Sigmoid colon (tissue), 6 donors: ENCODE measurements at regions not wholly inside any gene's neighbourhood (a gene's known extent, or its start where the extent isn't known, plus 50 kb on each side); places are given as distances from the start of the nearest gene placed in this dataset.
A peak's percentile ranks its signal among the peaks of the same experiment; 100 is the strongest.

Experiments
- DNase-seq: peaks from one replicate; pipeline ENCODE4 v3.0.0-alpha.2; 2019
- H3K27ac ChIP-seq, 4 donors: fragments of 200-600 bp; sonication (generic); one replicate each; pipeline ENCODE4 v1.5.1; 2016 to 2019; ENCODE audit warnings: mild to moderate bottlenecking in 1 of 4
- H3K27me3 ChIP-seq, 3 donors: fragments of 200-600 bp; sonication (generic); one replicate each; pipeline ENCODE4 v1.5.1; 2019; ENCODE audit warnings: mild to moderate bottlenecking in 1 of 3
- H3K36me3 ChIP-seq, 4 donors: fragments of 200-600 bp; sonication (generic); one replicate each; pipeline ENCODE4 v1.5.1; 2016 to 2019
- H3K4me1 ChIP-seq, 4 donors: fragments of 200-600 bp; sonication (generic); one replicate each; pipeline ENCODE4 v1.5.1; 2017 to 2019
- H3K4me3 ChIP-seq, 4 donors: fragments of 200-600 bp; sonication (generic); one replicate each; pipeline ENCODE4 v1.5.1; 2017 to 2019; ENCODE audit warnings: mild to moderate bottlenecking in 2 of 4, moderate library complexity in 1 of 4
- H3K9me3 ChIP-seq, 4 donors: fragments of 200-600 bp in 3 of 4; sonication (generic) in 3 of 4; one replicate each; pipeline versions ENCODE4 v1.5.1 to v1.6.1; 2013 to 2019
- EP300 ChIP-seq, 4 donors: sonication (generic); formaldehyde crosslinking; IDR thresholded peaks; one replicate each; pipeline ENCODE4 v1.6.1; 2017; ENCODE audit warnings: antibody characterized with exemption in 4 of 4
- POLR2A ChIP-seq, 2 donors: fragments of 450-650 bp; IDR thresholded peaks; one replicate each; pipeline ENCODE4 v1.6.1; 2016; ENCODE audit warnings: antibody characterized with exemption in 2 of 2, mild to moderate bottlenecking in 2 of 2, moderate library complexity in 2 of 2
- POLR2AphosphoS5 ChIP-seq, 4 donors: sonication (generic); formaldehyde crosslinking; IDR thresholded peaks; one replicate each; pipeline ENCODE4 v1.6.1; 2017; ENCODE audit warnings: antibody characterized with exemption in 4 of 4
- WGBS, 2 donors: extraction: QIAGEN DNeasy Blood & Tissue Kit; methylation state at CpG; one replicate each; pipeline ENCODE4 v1.1.7; 2013; 5-methylcytosine and 5-hydroxymethylcytosine counted together
- intact Hi-C: fragments of 100-400 bp; cut with DNase I; formaldehyde crosslinking; loops from one replicate; pipeline ENCODE4 v1.15.1; 2023
- TF ChIP-seq, protein P1 (sequence below), 4 experiments: fragments of 450-650 bp in 3 of 4; fragments of 200-600 bp in 1 of 4; IDR thresholded peaks; one replicate each; pipeline ENCODE4 v1.5.1; 2016 to 2019; ENCODE audit warnings: antibody characterized with exemption in 4 of 4, mild to moderate bottlenecking in 3 of 4, moderate library complexity in 2 of 4
- donor health status: healthy with polysubstance abuse.
- donor health status: healthy.

- no peak overlapping the region for H3K4me3 ChIP-seq
- H3K4me1 ChIP-seq: no peaks in the 10 kb centered on the region
- WGBS, 2 donors: 92% methylated on average over 6 of the region's 6 CpGs
- H3K9me3 ChIP-seq: no peaks in the 10 kb centered on the region
- intact Hi-C loops: no loop called here
- peak; percentile 35 for DNase-seq
- TF ChIP-seq EP300 (IDR thresholded peaks at IDR 0.05) (no peak), POLR2A (IDR thresholded peaks at IDR 0.05) (no peak), POLR2AphosphoS5 (IDR thresholded peaks at IDR 0.05) (no peak)
- TF ChIP-seq, protein P1, sequence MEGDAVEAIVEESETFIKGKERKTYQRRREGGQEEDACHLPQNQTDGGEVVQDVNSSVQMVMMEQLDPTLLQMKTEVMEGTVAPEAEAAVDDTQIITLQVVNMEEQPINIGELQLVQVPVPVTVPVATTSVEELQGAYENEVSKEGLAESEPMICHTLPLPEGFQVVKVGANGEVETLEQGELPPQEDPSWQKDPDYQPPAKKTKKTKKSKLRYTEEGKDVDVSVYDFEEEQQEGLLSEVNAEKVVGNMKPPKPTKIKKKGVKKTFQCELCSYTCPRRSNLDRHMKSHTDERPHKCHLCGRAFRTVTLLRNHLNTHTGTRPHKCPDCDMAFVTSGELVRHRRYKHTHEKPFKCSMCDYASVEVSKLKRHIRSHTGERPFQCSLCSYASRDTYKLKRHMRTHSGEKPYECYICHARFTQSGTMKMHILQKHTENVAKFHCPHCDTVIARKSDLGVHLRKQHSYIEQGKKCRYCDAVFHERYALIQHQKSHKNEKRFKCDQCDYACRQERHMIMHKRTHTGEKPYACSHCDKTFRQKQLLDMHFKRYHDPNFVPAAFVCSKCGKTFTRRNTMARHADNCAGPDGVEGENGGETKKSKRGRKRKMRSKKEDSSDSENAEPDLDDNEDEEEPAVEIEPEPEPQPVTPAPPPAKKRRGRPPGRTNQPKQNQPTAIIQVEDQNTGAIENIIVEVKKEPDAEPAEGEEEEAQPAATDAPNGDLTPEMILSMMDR (IDR thresholded peaks at IDR 0.05): no peak
- H3K27me3 ChIP-seq: peaks cover 0 to 14% (median 0%) of the 10 kb centered on the region in 3 donors
- no peaks in the 10 kb centered on the region for H3K36me3 ChIP-seq
- H3K27ac ChIP-seq: no peak overlapping the region
Measured at GRCh38 chr15:77837649-77838025, 204.9 kb upstream of the LINGO1 start.

DNA sequence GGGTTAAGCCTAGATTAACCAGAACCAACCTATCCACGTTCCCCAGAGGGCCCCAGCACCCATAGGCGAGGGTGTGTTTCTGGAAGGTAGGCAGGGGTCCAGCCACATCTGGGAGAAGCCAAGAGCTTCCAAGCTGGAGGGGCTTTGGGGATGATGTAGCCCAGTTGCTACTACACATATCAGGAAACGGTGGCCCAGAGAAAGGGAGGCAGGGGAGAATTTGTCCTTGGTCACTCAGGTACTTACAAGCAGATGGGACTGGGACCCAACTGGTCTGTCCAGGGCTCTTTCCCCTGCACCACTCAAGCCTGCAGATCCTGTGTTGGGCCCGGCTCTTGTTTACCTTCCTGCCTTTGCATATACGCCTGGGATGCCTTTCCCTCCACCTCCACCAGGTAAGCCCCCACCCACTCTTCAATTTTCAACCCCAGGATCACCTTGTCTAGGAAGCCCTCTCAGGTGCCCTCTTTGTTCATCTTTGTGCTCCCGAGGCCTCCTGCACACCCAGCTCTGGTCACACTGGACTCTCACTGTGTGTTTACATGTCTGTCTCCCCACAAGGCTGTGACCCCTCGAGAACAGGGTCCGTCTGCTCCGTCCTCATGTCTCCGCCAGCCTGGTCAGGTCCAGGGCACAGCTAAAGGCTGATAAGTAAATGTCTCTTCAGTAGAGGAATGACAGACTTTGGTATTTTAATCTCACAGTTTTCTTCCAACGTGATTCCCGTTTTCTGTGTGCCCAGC, 204.4 kb upstream of the LINGO1 start:
- Histone ChIP-seq H3K4me3 (no peak overlapping the region), H3K27me3 (peaks cover 0 to 14% (median 0%) of the 10 kb centered on the region in 3 donors), H3K4me1 (no peaks in the 10 kb centered on the region), H3K9me3 (no peaks in the 10 kb centered on the region), H3K36me3 (no peaks in the 10 kb centered on the region), H3K27ac (no peak overlapping the region)
- intact Hi-C loops: no loop called here
- 68 to 79% methylated on average over 12 of the region's 12 CpGs for WGBS, 2 donors
- DNase-seq: peak; percentile 27
- TF ChIP-seq, protein P1 (IDR thresholded peaks at IDR 0.05): no peak
- TF ChIP-seq POLR2A (IDR thresholded peaks at IDR 0.05): no peak
- TF ChIP-seq POLR2AphosphoS5 (IDR thresholded peaks at IDR 0.05): no peak
- no peak for TF ChIP-seq EP300 (IDR thresholded peaks at IDR 0.05)

- WGBS, 2 donors: 53 to 61% methylated on average over 6 of the region's 6 CpGs
- H3K9me3 ChIP-seq: no peaks in the 10 kb centered on the region
- peaks cover 0 to 14% (median 0%) of the 10 kb centered on the region in 3 donors for H3K27me3 ChIP-seq
- H3K27ac ChIP-seq: no peak overlapping the region
- no peaks in the 10 kb centered on the region for H3K36me3 ChIP-seq
- intact Hi-C loops: no loop called here
- H3K4me3 ChIP-seq: no peak overlapping the region
- DNase-seq: peak; percentile 28
- H3K4me1 ChIP-seq: no peaks in the 10 kb centered on the region
- TF ChIP-seq, protein P1 (IDR thresholded peaks at IDR 0.05): no peak
- TF ChIP-seq EP300 (IDR thresholded peaks at IDR 0.05) (no peak), POLR2A (IDR thresholded peaks at IDR 0.05) (no peak), POLR2AphosphoS5 (IDR thresholded peaks at IDR 0.05) (no peak)
Measured at GRCh38 chr15:77836121-77836692, 203.5 kb upstream of the LINGO1 start.

DNA sequence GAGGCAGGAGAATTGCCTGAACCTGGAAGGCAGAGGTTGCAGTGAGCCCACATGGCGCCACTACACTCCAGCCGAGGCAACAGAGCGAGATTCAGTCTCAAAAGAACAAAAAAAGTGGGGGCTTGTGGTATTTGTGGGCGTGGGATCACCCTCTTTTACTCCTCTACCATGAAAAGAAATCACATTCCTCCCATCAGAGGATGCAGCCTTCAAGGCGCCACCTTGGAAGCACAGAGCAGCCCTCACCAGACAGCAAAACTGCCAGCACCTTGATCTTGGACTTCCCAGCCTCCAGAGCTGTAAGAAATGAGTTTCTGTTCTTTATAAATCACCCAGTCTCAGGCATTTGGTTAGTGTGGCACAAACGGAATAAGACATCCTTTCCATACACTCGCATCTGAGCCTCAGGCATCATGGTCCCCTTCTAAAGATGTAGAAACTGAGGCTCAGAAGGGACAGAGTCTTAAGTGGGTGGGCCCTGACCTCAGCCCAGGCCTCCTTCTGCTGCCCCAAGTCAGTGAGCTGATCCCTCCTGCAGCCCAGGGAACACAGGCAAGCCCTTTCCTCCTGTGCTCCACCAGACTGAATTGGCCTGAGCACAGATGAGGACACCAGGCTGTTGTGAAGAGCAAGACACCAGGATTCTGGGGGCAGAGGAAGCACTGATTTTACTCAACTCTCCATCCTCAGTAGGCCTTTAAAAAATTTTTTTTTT, 201.7 kb upstream of the LINGO1 start:
- H3K4me3 ChIP-seq: no peak overlapping the region
- no peaks in the 10 kb centered on the region for H3K36me3 ChIP-seq
- 88 to 94% methylated on average over 7 of the region's 7 CpGs for WGBS, 2 donors
- DNase-seq: peak; percentile 7
- intact Hi-C loops: no loop called here
- H3K27me3 ChIP-seq: peaks cover 0 to 14% (median 0%) of the 10 kb centered on the region in 3 donors
- H3K27ac ChIP-seq: no peak overlapping the region
- H3K4me1 ChIP-seq: no peaks in the 10 kb centered on the region
- TF ChIP-seq POLR2AphosphoS5 (IDR thresholded peaks at IDR 0.05): no peak
- TF ChIP-seq, protein P1 (IDR thresholded peaks at IDR 0.05): no peak
- no peak for TF ChIP-seq POLR2A (IDR thresholded peaks at IDR 0.05)
- TF ChIP-seq EP300 (IDR thresholded peaks at IDR 0.05): no peak
- no peaks in the 10 kb centered on the region for H3K9me3 ChIP-seq
